ENCODE measurements at regions not wholly inside any gene's neighbourhood (a gene's known extent, or its start where the extent isn't known, plus 50 kb on each side); places are given as distances from the start of the nearest gene placed in this dataset.
"Not testable (repeated sequence)": the region's sequence is repeated elsewhere in the genome, so short reads cannot be mapped to it uniquely, and the experiment has no call there.

GRCh38 chr2:87456477-87457128 lies 291.3 kb upstream of the PLGLB2 start:
- TF ChIP-seq CTCF (IDR thresholded peaks at IDR 0.05 in 4 of 5, conservative IDR thresholded peaks at IDR 0.05 in 1 of 5); POLR2A (IDR thresholded peaks at IDR 0.05): not testable (repeated sequence)
